ENCODE measurements at regions not wholly inside any gene's neighbourhood (a gene's known extent, or its start where the extent isn't known, plus 50 kb on each side); places are given as distances from the start of the nearest gene placed in this dataset.

DNA sequence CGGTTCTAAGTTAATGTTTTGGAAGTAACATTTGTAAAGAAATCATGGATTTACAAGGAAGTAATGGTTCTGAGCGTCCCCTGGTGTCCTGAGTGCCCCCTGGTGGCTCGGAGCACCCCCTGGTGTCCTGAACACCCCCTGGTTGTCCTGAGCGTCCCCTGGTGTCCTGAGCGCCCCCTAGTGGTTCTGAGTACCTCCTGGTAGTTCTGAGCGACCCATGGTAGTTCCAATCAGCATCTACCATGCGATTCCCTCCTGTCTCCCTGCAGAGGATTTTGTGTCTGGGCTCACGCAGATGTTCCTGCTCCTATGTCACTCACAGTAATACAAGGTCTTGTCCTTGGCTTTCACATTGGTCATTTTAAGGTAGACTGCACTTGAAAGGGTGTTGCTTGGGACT, 1352.9 kb downstream of the TMEM121 start:
- Histone ChIP-seq H3K4me1 (no peaks in the 10 kb centered on the region), H3K4me3 (no peak overlapping the region), H3K27me3 (no peaks in the 10 kb centered on the region), H3K36me3 (no peaks in the 10 kb centered on the region), H3K27ac (no peak overlapping the region), H3K9me3 (no peaks in the 10 kb centered on the region)
- DNase-seq (ENCODE audit: low spot score in 2 of 2): no peak
- intact Hi-C loops (cut with DNase I): no loop called here
- TF ChIP-seq, protein P1, sequence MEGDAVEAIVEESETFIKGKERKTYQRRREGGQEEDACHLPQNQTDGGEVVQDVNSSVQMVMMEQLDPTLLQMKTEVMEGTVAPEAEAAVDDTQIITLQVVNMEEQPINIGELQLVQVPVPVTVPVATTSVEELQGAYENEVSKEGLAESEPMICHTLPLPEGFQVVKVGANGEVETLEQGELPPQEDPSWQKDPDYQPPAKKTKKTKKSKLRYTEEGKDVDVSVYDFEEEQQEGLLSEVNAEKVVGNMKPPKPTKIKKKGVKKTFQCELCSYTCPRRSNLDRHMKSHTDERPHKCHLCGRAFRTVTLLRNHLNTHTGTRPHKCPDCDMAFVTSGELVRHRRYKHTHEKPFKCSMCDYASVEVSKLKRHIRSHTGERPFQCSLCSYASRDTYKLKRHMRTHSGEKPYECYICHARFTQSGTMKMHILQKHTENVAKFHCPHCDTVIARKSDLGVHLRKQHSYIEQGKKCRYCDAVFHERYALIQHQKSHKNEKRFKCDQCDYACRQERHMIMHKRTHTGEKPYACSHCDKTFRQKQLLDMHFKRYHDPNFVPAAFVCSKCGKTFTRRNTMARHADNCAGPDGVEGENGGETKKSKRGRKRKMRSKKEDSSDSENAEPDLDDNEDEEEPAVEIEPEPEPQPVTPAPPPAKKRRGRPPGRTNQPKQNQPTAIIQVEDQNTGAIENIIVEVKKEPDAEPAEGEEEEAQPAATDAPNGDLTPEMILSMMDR (IDR thresholded peaks at IDR 0.05): peak in 1 of 3 experiments; percentile 10

DNA sequence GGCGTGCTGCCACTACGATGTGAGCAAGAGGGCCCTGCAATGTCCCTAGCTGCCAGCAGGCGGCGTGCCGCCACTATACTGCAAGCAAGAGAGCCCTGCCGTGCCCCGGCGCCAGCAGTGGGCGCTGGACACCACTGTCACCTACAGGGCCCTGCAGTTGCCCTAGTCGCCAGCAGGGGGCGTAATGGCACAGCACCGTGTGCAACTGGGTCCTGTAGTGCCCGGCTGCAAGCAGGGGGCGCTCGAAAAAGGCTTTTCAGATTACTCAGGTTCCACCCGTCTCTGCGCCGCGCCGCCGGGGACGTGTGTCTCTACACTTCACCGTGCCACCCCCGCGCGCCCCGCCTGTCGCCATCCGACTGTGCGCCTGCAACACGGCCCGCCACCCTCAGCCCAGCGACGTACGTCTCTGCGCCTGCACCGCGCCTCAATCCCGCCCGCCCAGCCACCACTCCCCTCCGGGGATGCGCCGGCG, 1356.9 kb downstream of the TMEM121 start:
- Histone ChIP-seq H3K27me3 (no peaks in the 10 kb centered on the region), H3K4me3 (no peak overlapping the region), H3K36me3 (no peaks in the 10 kb centered on the region), H3K4me1 (no peaks in the 10 kb centered on the region), H3K27ac (no peak overlapping the region), H3K9me3 (no peaks in the 10 kb centered on the region)
- intact Hi-C loops (cut with DNase I): no loop called here
- peak in 1 of 2 donors; percentile 71 for DNase-seq (ENCODE audit: low spot score in 2 of 2)
- TF ChIP-seq, protein P1 (IDR thresholded peaks at IDR 0.05): peak; percentile 57 to 60 (median 60)

All from ascending aorta (tissue), 2 donors.